Ovary (tissue), 3 donors: ENCODE measurements at regions not wholly inside any gene's neighbourhood (a gene's known extent, or its start where the extent isn't known, plus 50 kb on each side); places are given as distances from the start of the nearest gene placed in this dataset.

ENCODE experiments used
- POLR2A ChIP-seq: fragments of 450-650 bp; IDR thresholded peaks from one replicate; pipeline ENCODE4 v1.6.1; 2017; ENCODE audit warnings: antibody characterized with exemption, mild to moderate bottlenecking, moderate library complexity
- TF ChIP-seq, protein P1 (sequence below), 3 donors: fragments of 450-650 bp in 2 of 3; fragments of 200-600 bp in 1 of 3; IDR thresholded peaks; one replicate each; pipeline versions ENCODE4 v1.5.1 to v1.8.0; 2016 to 2022; ENCODE audit warnings: antibody characterized with exemption in 3 of 3, mild to moderate bottlenecking in 1 of 3
- donor health status: DM: no; HTN: no; CAD: no.

DNA sequence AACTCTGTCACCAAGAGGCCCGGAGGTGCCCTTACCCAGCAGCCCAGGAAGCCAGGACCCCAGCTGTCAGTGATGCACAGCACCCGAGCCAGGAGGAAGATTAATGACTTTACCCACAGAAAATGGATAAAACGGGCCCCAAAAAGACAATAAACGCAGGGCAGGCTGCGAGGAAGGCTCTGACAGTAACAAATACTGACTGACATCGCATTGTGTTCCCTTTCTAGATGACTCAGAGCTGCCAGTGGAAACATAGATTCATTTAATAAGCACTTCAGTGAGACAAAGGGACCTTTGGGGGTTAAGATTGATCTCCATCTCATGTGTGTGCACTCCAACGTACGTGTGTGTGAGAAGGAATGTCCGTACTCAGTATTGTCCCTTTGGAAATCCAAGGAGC lies 225.3 kb upstream of the PPP2R3A start:
- TF ChIP-seq, protein P1, sequence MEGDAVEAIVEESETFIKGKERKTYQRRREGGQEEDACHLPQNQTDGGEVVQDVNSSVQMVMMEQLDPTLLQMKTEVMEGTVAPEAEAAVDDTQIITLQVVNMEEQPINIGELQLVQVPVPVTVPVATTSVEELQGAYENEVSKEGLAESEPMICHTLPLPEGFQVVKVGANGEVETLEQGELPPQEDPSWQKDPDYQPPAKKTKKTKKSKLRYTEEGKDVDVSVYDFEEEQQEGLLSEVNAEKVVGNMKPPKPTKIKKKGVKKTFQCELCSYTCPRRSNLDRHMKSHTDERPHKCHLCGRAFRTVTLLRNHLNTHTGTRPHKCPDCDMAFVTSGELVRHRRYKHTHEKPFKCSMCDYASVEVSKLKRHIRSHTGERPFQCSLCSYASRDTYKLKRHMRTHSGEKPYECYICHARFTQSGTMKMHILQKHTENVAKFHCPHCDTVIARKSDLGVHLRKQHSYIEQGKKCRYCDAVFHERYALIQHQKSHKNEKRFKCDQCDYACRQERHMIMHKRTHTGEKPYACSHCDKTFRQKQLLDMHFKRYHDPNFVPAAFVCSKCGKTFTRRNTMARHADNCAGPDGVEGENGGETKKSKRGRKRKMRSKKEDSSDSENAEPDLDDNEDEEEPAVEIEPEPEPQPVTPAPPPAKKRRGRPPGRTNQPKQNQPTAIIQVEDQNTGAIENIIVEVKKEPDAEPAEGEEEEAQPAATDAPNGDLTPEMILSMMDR (IDR thresholded peaks at IDR 0.05) = no peak
- no peak for TF ChIP-seq POLR2A
